Spleen (tissue), 11 donors: ENCODE measurements at regions not wholly inside any gene's neighbourhood (a gene's known extent, or its start where the extent isn't known, plus 50 kb on each side); places are given as distances from the start of the nearest gene placed in this dataset.

Source experiments
- DNase-seq: peaks from one replicate; pipeline ENCODE4 v3.0.0-alpha.2; 2020
- H3K27ac ChIP-seq, 8 donors: fragments of 200-600 bp; sonication (generic) in 7 of 8; 1 replicate in 4 of 8; 2 replicates in 4 of 8; pipeline versions ENCODE4 v1.5.0 to v1.8.0; 2016 to 2021; ENCODE audit warnings: inconsistent platforms in 4 of 8, mild to moderate bottlenecking in 4 of 8, moderate library complexity in 1 of 8
- H3K27me3 ChIP-seq, 7 donors: fragments of 200-600 bp; sonication (generic) in 6 of 7; replicated peaks in 1 of 7; 1 replicate in 4 of 7; 2 replicates in 3 of 7; pipeline versions ENCODE4 v1.5.0 to v1.8.0; 2016 to 2021; ENCODE audit warnings: inconsistent platforms in 3 of 7, mild to moderate bottlenecking in 1 of 7
- H3K36me3 ChIP-seq, 6 donors: fragments of 200-600 bp; sonication (generic) in 5 of 6; 1 replicate in 4 of 6; 2 replicates in 2 of 6; pipeline versions ENCODE4 v1.5.0 to v1.8.0; 2016 to 2021; ENCODE audit warnings: inconsistent platforms in 2 of 6
- H3K4me1 ChIP-seq, 6 donors: fragments of 200-600 bp; sonication (generic) in 5 of 6; 1 replicate in 3 of 6; 2 replicates in 3 of 6; pipeline versions ENCODE4 v1.5.0 to v1.8.0; 2016 to 2021; ENCODE audit warnings: inconsistent platforms in 3 of 6
- H3K4me3 ChIP-seq, 8 donors: fragments of 200-600 bp; sonication (generic) in 7 of 8; 1 replicate in 4 of 8; 2 replicates in 4 of 8; pipeline versions ENCODE4 v1.5.0 to v1.8.0; 2016 to 2021; ENCODE audit warnings: inconsistent platforms in 4 of 8, mild to moderate bottlenecking in 4 of 8, moderate library complexity in 2 of 8
- H3K9me3 ChIP-seq, 8 donors: fragments of 200-600 bp; sonication (generic) in 7 of 8; 1 replicate in 4 of 8; 2 replicates in 4 of 8; pipeline versions ENCODE4 v1.5.0 to v1.8.0; 2016 to 2021; ENCODE audit warnings: inconsistent platforms in 4 of 8
- CTCF ChIP-seq, 11 experiments: fragments of 200-600 bp in 7 of 11; fragments of 450-650 bp in 4 of 11; sonication (generic) in 4 of 11; IDR thresholded peaks in 8 of 11; conservative IDR thresholded peaks in 3 of 11; 1 replicate in 7 of 11; 2 replicates in 4 of 11; pipeline versions ENCODE4 v1.4.0 to v1.8.0; 2016 to 2021; ENCODE audit warnings: antibody characterized with exemption in 11 of 11, inconsistent platforms in 4 of 11, mild to moderate bottlenecking in 1 of 11
- POLR2A ChIP-seq, 3 donors: fragments of 450-650 bp; IDR thresholded peaks; one replicate each; pipeline ENCODE4 v1.5.1; 2017; ENCODE audit warnings: antibody characterized with exemption in 3 of 3, mild to moderate bottlenecking in 1 of 3
- POLR2AphosphoS5 ChIP-seq, 3 donors: sonication (generic); formaldehyde crosslinking; IDR thresholded peaks; one replicate each; pipeline ENCODE4 v1.5.1; 2017; ENCODE audit warnings: antibody characterized with exemption in 3 of 3
- WGBS, 5 donors: extraction: QIAGEN DNeasy Blood & Tissue Kit in 3 of 5; methylation state at CpG; one replicate each; pipeline versions ENCODE4 v1.1.5 to v1.1.7; 2013 to 2018; 5-methylcytosine and 5-hydroxymethylcytosine counted together
- intact Hi-C: fragments of 100-400 bp; cut with DNase I; formaldehyde crosslinking; loops from one replicate; pipeline ENCODE4 v1.15.0; 2023; ENCODE audit warnings: low total_unique reads
- donor health status: healthy with polysubstance abuse.
- donor health status: DM: no; HTN: no; CAD: no; lungs with moderate emphysema.
- donor health status: DM: no; HTN: no; CAD: no.
- donor health status: Bipolar disorder and iron deficiency.
- donor health status: healthy.
- donor health status: DM: no; HTN: no; CAD: no.
- donor health status: DM: yes; HTN: yes; CAD: no.

DNA sequence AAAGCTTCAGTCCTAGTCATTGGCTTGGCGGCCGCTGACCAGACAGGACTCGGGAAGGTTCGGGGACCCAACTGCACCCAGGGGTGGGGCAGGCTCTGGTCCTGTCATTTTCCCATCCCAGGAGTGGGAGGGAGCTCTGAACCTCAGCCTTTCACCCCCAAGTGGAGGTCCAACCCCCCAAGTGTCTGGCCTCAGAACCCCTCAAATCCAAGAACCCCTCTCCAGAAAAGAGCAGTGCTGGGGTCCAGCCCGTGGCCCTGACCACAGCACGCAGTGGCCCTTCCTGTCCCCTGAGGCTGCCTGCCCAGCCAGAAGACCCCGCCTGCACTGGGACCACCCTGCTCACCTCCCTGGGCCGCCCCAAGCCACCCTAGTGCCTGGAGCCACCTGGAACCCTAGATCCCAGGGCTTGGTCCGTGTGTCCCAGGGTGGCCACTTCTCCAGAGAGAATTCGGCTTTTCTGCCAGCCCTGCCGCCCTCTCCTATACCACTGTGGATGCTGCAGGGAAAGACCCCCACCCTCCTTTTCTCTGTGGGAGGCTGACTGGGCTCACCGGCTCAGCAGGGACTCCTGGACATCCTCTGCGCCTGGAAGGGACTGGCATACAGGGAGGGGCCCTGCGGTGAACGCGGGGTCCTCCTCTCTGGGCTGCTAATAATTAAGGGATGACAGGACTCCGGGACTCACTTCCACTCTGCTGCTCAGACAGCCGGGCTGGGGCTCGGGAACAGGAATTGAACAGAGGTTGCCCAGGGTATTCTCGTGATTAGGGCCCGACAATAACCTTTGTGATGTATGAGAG, 326.9 kb upstream of the SFSWAP start:
- H3K9me3 ChIP-seq, result no peaks in the 10 kb centered on the region
- TF ChIP-seq POLR2AphosphoS5 (IDR thresholded peaks at IDR 0.05), result no peak
- no peak for TF ChIP-seq POLR2A (IDR thresholded peaks at IDR 0.05)
- TF ChIP-seq CTCF (IDR thresholded peaks at IDR 0.05 in 8 of 11, conservative IDR thresholded peaks at IDR 0.05 in 3 of 11), result no peak

GRCh38 chr12:131384544-131384855, 326.4 kb upstream of the SFSWAP start:
- 60 to 73% (median 68%) methylated on average over 8 of the region's 8 CpGs for WGBS, 5 donors

More for the DNA sequence above, 326.9 kb upstream of the SFSWAP start:
- WGBS, 5 donors, result 62 to 76% (median 64%) methylated on average over 18 to 21 of the region's 21 CpGs
- Histone ChIP-seq H3K4me1 (no peaks in the 10 kb centered on the region), H3K4me3 (no peak overlapping the region), H3K27ac (no peak overlapping the region), H3K36me3 (no peaks in the 10 kb centered on the region), H3K27me3 (peaks cover 0 to 82% (median 22%) of the 10 kb centered on the region in 7 donors)
- intact Hi-C loops, result no loop called here
- DNase-seq, result peak; percentile 58

DNA sequence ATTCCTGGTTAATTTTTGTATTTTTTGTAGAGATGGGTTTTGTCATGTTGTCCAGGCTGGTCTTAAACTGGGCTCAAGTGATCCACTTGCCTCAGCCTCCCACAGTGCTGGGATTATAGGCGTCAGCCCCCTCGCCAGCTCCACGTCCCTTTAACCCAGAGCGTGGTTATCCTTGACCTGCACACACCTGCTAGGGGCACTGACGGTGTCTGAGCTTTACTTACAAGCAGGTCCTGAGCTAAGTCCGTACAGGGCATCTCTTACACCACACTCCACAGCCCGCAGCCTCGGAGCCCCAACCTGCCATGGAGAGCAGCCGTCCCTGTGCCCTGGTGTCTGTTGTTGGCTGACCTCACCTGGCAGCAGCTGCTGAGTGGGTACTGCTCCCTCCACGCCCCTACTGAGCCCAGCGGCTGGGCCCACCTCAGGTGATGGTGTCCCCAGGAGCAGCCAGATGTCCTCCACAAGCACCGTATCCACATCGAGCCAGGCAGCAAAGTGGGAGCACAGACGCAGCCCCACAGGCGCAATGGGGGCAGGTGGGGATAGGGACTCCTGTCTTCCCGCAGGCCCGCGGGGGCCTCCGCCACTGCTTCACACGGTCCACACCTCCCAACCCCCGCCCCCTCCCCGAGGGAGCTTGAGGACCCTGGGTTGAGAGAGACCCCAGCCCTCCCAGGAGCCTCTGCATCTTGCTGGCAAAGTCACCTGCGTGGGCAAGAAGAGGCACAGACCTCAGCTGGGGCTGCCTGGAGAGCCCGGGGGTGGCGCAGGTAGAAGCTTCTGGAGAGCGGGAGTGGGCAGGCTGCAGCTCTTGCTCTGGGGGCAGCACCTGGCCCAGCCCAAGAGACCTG, 325.4 kb upstream of the SFSWAP start:
- Histone ChIP-seq H3K4me1 (no peaks in the 10 kb centered on the region), H3K27me3 (peaks cover 0 to 82% (median 22%) of the 10 kb centered on the region in 7 donors)

More at GRCh38 chr12:131384544-131384855, 326.4 kb upstream of the SFSWAP start:
- TF ChIP-seq CTCF (IDR thresholded peaks at IDR 0.05 in 8 of 11, conservative IDR thresholded peaks at IDR 0.05 in 3 of 11), result no peak
- TF ChIP-seq POLR2AphosphoS5 (IDR thresholded peaks at IDR 0.05), result no peak
- TF ChIP-seq POLR2A (IDR thresholded peaks at IDR 0.05), result no peak
- no peaks in the 10 kb centered on the region for H3K9me3 ChIP-seq
- DNase-seq, result peak; percentile 53
- no peaks in the 10 kb centered on the region for H3K4me1 ChIP-seq
- no peak overlapping the region for H3K27ac ChIP-seq
- intact Hi-C loops, result no loop called here
- H3K36me3 ChIP-seq, result no peaks in the 10 kb centered on the region
- H3K4me3 ChIP-seq, result no peak overlapping the region
- peaks cover 0 to 82% (median 22%) of the 10 kb centered on the region in 7 donors for H3K27me3 ChIP-seq

GRCh38 chr12:131386167-131386521, 324.7 kb upstream of the SFSWAP start:
- intact Hi-C loops, result no loop called here
- Histone ChIP-seq H3K36me3 (no peaks in the 10 kb centered on the region), H3K4me1 (no peaks in the 10 kb centered on the region), H3K27me3 (peaks cover 0 to 78% (median 19%) of the 10 kb centered on the region in 7 donors), H3K9me3 (no peaks in the 10 kb centered on the region), H3K4me3 (no peak overlapping the region), H3K27ac (no peak overlapping the region)
- DNase-seq, result no peak
- no peak for TF ChIP-seq POLR2AphosphoS5 (IDR thresholded peaks at IDR 0.05)
- no peak for TF ChIP-seq CTCF (IDR thresholded peaks at IDR 0.05 in 8 of 11, conservative IDR thresholded peaks at IDR 0.05 in 3 of 11)
- TF ChIP-seq POLR2A (IDR thresholded peaks at IDR 0.05), result no peak
- 61 to 75% (median 65%) methylated on average over 7 to 9 of the region's 9 CpGs for WGBS, 5 donors

More for the DNA sequence above, 325.4 kb upstream of the SFSWAP start:
- no peak overlapping the region for H3K27ac ChIP-seq
- H3K36me3 ChIP-seq, result no peaks in the 10 kb centered on the region
- H3K9me3 ChIP-seq, result no peaks in the 10 kb centered on the region
- no peak overlapping the region for H3K4me3 ChIP-seq
- intact Hi-C loops, result no loop called here
- 74 to 93% (median 81%) methylated on average over 9 to 26 of the region's 26 CpGs for WGBS, 5 donors
- peak; percentile 66 for DNase-seq
- no peak for TF ChIP-seq POLR2AphosphoS5 (IDR thresholded peaks at IDR 0.05)
- no peak for TF ChIP-seq POLR2A (IDR thresholded peaks at IDR 0.05)
